H1 (cell line): ENCODE measurements at regions not wholly inside any gene's neighbourhood (a gene's known extent, or its start where the extent isn't known, plus 50 kb on each side); places are given as distances from the start of the nearest gene placed in this dataset.

Experiments used
- BCL11A ChIP-seq, 2 experiments: IDR thresholded peaks; one replicate each; pipeline ENCODE4 v1.6.1; 2011; ENCODE audit warnings: low read depth in 2 of 2, low read length in 2 of 2, mild to moderate bottlenecking in 2 of 2
- CHD1 ChIP-seq: IDR thresholded peaks from 2 replicates; pipeline ENCODE4 v1.6.1; 2012; ENCODE audit warnings: low read depth, low read length, improper control_type of control experiment
- CTCF ChIP-seq, 3 experiments: IDR thresholded peaks; 1 replicate in 2 of 3; 2 replicates in 1 of 3; pipeline versions ENCODE4 v1.5.1 to v1.6.1; 2011; ENCODE audit warnings: low read length in 3 of 3, mild to moderate bottlenecking in 3 of 3, inconsistent platforms in 2 of 3, low read depth in 1 of 3, moderate library complexity in 1 of 3; ENCODE audit not compliant: insufficient read depth in 1 of 3; ENCODE audit errors: control extremely low read depth in 1 of 3
- EGR1 ChIP-seq: IDR thresholded peaks from 2 replicates; pipeline ENCODE4 v1.6.1; 2011; ENCODE audit warnings: low read depth, low read length, borderline replicate concordance
- EP300 ChIP-seq, 2 experiments: IDR thresholded peaks; 1 replicate in 1 of 2; 2 replicates in 1 of 2; pipeline ENCODE4 v1.6.1; 2011 to 2012; ENCODE audit warnings: low read depth in 2 of 2, low read length in 2 of 2, mild to moderate bottlenecking in 2 of 2, borderline replicate concordance in 1 of 2, inconsistent platforms in 1 of 2, moderate library complexity in 1 of 2
- EZH2 ChIP-seq: fragments of 200-600 bp; sonication (generic); IDR thresholded peaks from 2 replicates; pipeline ENCODE4 v1.7.1; 2012; ENCODE audit warnings: low read depth, mild to moderate bottlenecking, moderate library complexity, low read length, inconsistent platforms; ENCODE audit not compliant: severe bottlenecking
- GABPA ChIP-seq: IDR thresholded peaks from 2 replicates; pipeline ENCODE4 v1.6.1; 2011; ENCODE audit warnings: mild to moderate bottlenecking, low read length, moderate library complexity, borderline replicate concordance; ENCODE audit not compliant: insufficient read depth
- JUND ChIP-seq: IDR thresholded peaks from 2 replicates; pipeline ENCODE4 v1.6.1; 2011; ENCODE audit warnings: mild to moderate bottlenecking, improper control_type of control experiment, low read length
- POLR2A ChIP-seq, 2 experiments: IDR thresholded peaks; 1 replicate in 1 of 2; 2 replicates in 1 of 2; pipeline ENCODE4 v1.6.1; 2011; ENCODE audit warnings: low read depth in 2 of 2, low read length in 2 of 2, mild to moderate bottlenecking in 2 of 2; ENCODE audit errors: control extremely low read depth in 1 of 2
- POLR2AphosphoS5 ChIP-seq: IDR thresholded peaks from 2 replicates; pipeline ENCODE4 v1.6.1; 2011; ENCODE audit warnings: low read depth, low read length
- RFX5 ChIP-seq: IDR thresholded peaks from 2 replicates; pipeline ENCODE4 v1.6.1; 2011; ENCODE audit warnings: low read depth, low read length, improper control_type of control experiment, borderline replicate concordance
- SRF ChIP-seq: IDR thresholded peaks from 2 replicates; pipeline ENCODE4 v1.6.1; 2011; ENCODE audit warnings: mild to moderate bottlenecking, low read depth, low read length, moderate library complexity
- SUZ12 ChIP-seq: fragments of 200-600 bp; sonication (generic); IDR thresholded peaks from 2 replicates; pipeline ENCODE4 v1.6.1; 2012; ENCODE audit warnings: mild to moderate bottlenecking, inconsistent platforms, low read length, moderate library complexity, mixed read lengths
- ZNF274 ChIP-seq: IDR thresholded peaks from 2 replicates; pipeline ENCODE4 v1.7.0; 2012; ENCODE audit warnings: low read length, borderline replicate concordance; ENCODE audit errors: extremely low read depth

GRCh38 chr14:73773441-73774240 lies 59.5 kb upstream of the PNMA1 start:
- TF ChIP-seq CTCF (IDR thresholded peaks at IDR 0.05; ENCODE audit: control extremely low read depth in 1 of 3, insufficient read depth in 1 of 3, low read depth in 1 of 3, low read length in 3 of 3) (no peak), SRF (no peak), CHD1 (no peak), EGR1 (no peak), ZNF274 (no peak), POLR2AphosphoS5 (no peak), POLR2A (IDR thresholded peaks at IDR 0.05; ENCODE audit: control extremely low read depth in 1 of 2, low read depth in 2 of 2, low read length in 2 of 2) (no peak), EP300 (IDR thresholded peaks at IDR 0.05; ENCODE audit: borderline replicate concordance in 1 of 2, low read depth in 2 of 2, low read length in 2 of 2) (no peak), BCL11A (IDR thresholded peaks at IDR 0.05; ENCODE audit: low read depth in 2 of 2, low read length in 2 of 2) (no peak), EZH2 (no peak), SUZ12 (no peak), JUND (no peak), RFX5 (no peak), GABPA (no peak)
